NCI-H2171 treated with DMSO at 0.1 percent for 48 hours (cell line): ENCODE measurements at regions not wholly inside any gene's neighbourhood (a gene's known extent, or its start where the extent isn't known, plus 50 kb on each side); places are given as distances from the start of the nearest gene placed in this dataset.
A peak's percentile ranks its signal among the peaks of the same experiment; 100 is the strongest.
"Not testable (repeated sequence)": the region's sequence is repeated elsewhere in the genome, so short reads cannot be mapped to it uniquely, and the experiment has no call there.

ENCODE experiments used
- DNase-seq: peaks from one replicate; lab custom pipeline; 2025; lab: John Stamatoyannopoulos, UW

GRCh38 chr12:72162875-72163274 lies 109.3 kb upstream of the TRHDE start:
- DNase-seq, result no peak

- DNase-seq, result no peak
Measured at GRCh38 chr12:72168851-72169250, 103.3 kb upstream of the TRHDE start.

- DNase-seq, result no peak
Measured at GRCh38 chr12:72173974-72174373, 98.2 kb upstream of the TRHDE start.

GRCh38 chr12:72178244-72178643 lies 93.9 kb upstream of the TRHDE start:
- no peak for DNase-seq

GRCh38 chr12:72178871-72179270 lies 93.3 kb upstream of the TRHDE start:
- peak; percentile 75 for DNase-seq

GRCh38 chr12:72179841-72180240 lies 92.3 kb upstream of the TRHDE start:
- DNase-seq, result no peak

GRCh38 chr12:72184971-72185533 lies 87.1 kb upstream of the TRHDE start:
- not testable (repeated sequence) for DNase-seq

- DNase-seq, result no peak
Measured at GRCh38 chr12:72189266-72189665, 82.9 kb upstream of the TRHDE start.

- no peak for DNase-seq
Measured at GRCh38 chr12:72191761-72192160, 80.4 kb upstream of the TRHDE start.

GRCh38 chr12:72197790-72198189 lies 74.4 kb upstream of the TRHDE start:
- no peak for DNase-seq

- no peak for DNase-seq
Measured at GRCh38 chr12:72201457-72201856, 70.7 kb upstream of the TRHDE start.

GRCh38 chr12:72203764-72204335 lies 68.3 kb upstream of the TRHDE start:
- no peak for DNase-seq

- DNase-seq, result peak; percentile 95
Measured at GRCh38 chr12:72207079-72207478, 65.1 kb upstream of the TRHDE start.

- DNase-seq, result peak; percentile 89
Measured at GRCh38 chr12:72207486-72208409, 64.4 kb upstream of the TRHDE start.

- peak; percentile 94 for DNase-seq
Measured at GRCh38 chr12:72209086-72209485, 63.1 kb upstream of the TRHDE start.

GRCh38 chr12:72214163-72214562 lies 58.0 kb upstream of the TRHDE start:
- DNase-seq, result no peak

- not testable (repeated sequence) for DNase-seq
Measured at GRCh38 chr12:72215287-72215686, 56.9 kb upstream of the TRHDE start.

GRCh38 chr12:72219937-72220336 lies 52.2 kb upstream of the TRHDE start:
- DNase-seq, result no peak
